HL-60 (cell line): ENCODE measurements at regions not wholly inside any gene's neighbourhood (a gene's known extent, or its start where the extent isn't known, plus 50 kb on each side); places are given as distances from the start of the nearest gene placed in this dataset.

Source experiments
- CTCF ChIP-seq: IDR thresholded peaks from one replicate; pipeline ENCODE4 v1.5.1; 2011; ENCODE audit warnings: low read length, control low read depth, inconsistent platforms; ENCODE audit not compliant: insufficient read depth
- POLR2AphosphoS5 ChIP-seq: IDR thresholded peaks from 2 replicates; pipeline ENCODE4 v1.6.1; 2012; ENCODE audit warnings: low read depth
- TF ChIP-seq, protein P1 (sequence below): IDR thresholded peaks from 2 replicates; pipeline ENCODE4 v1.6.1; 2012; ENCODE audit warnings: low read depth; ENCODE audit not compliant: insufficient replicate concordance

DNA sequence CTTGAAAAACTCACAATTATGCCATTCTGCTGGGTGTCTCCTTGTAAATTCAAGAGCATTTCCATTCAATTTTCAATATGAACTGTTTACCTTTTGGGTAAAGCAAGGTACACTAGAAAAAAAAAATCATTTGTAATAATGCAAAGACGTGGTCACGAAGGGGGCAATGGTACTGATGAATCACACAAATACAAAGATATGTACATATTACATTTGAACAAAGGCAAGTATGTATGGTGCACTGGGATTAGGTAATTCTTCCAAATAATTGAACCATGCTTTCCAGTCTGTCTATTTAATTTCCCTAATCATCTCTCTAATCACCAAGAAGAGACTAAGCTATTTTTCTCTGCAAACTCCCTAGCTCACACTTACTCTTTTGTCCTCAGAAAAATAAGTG is 63.4 kb upstream of the RNF38 start:
- no peak for TF ChIP-seq CTCF
- TF ChIP-seq, protein P1, sequence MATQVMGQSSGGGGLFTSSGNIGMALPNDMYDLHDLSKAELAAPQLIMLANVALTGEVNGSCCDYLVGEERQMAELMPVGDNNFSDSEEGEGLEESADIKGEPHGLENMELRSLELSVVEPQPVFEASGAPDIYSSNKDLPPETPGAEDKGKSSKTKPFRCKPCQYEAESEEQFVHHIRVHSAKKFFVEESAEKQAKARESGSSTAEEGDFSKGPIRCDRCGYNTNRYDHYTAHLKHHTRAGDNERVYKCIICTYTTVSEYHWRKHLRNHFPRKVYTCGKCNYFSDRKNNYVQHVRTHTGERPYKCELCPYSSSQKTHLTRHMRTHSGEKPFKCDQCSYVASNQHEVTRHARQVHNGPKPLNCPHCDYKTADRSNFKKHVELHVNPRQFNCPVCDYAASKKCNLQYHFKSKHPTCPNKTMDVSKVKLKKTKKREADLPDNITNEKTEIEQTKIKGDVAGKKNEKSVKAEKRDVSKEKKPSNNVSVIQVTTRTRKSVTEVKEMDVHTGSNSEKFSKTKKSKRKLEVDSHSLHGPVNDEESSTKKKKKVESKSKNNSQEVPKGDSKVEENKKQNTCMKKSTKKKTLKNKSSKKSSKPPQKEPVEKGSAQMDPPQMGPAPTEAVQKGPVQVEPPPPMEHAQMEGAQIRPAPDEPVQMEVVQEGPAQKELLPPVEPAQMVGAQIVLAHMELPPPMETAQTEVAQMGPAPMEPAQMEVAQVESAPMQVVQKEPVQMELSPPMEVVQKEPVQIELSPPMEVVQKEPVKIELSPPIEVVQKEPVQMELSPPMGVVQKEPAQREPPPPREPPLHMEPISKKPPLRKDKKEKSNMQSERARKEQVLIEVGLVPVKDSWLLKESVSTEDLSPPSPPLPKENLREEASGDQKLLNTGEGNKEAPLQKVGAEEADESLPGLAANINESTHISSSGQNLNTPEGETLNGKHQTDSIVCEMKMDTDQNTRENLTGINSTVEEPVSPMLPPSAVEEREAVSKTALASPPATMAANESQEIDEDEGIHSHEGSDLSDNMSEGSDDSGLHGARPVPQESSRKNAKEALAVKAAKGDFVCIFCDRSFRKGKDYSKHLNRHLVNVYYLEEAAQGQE, result no peak
- no peak for TF ChIP-seq POLR2AphosphoS5
